ENCODE measurements at regions not wholly inside any gene's neighbourhood (a gene's known extent, or its start where the extent isn't known, plus 50 kb on each side); places are given as distances from the start of the nearest gene placed in this dataset.
A peak's percentile ranks its signal among the peaks of the same experiment; 100 is the strongest.
"Not testable (repeated sequence)": the region's sequence is repeated elsewhere in the genome, so short reads cannot be mapped to it uniquely, and the experiment has no call there.

GRCh38 chr2:76139303-76139702 lies 428.6 kb upstream of the GCFC2 start:
- H3K9me3 ChIP-seq (ENCODE audit: low read length); CTCF ChIA-PET (ENCODE audit: low intra/inter-chr PET ratio, low total read pairs); H4K20me1 ChIP-seq (ENCODE audit: insufficient read depth, low read length); intact Hi-C loops (cut with micrococcal nuclease; ENCODE audit: unreplicated experiment); H3K9ac ChIP-seq (ENCODE audit: insufficient read depth, low read depth, low read length); H3K27ac ChIP-seq (ENCODE audit: extremely low read length, insufficient read depth, low read length); FAIRE-seq; POLR2A ChIA-PET; H3K79me2 ChIP-seq (ENCODE audit: insufficient read depth, low read length); in situ Hi-C loops (cut with HindIII; ENCODE audit: extremely low pct_ligation_motif_present, low pct_unique_long_range_greater_than_20kb); BruUV-seq (replicated peaks); H3K4me3 ChIP-seq (replicated peaks in 1 of 3; ENCODE audit: insufficient read depth in 1 of 3, low read depth in 2 of 3, low read length in 3 of 3); H3K4me1 ChIP-seq (ENCODE audit: insufficient read depth, low read length); H3K27me3 ChIP-seq (ENCODE audit: control insufficient read depth in 1 of 2, insufficient read depth in 2 of 2, low read length in 2 of 2); H3K36me3 ChIP-seq (replicated peaks in 1 of 2; ENCODE audit: control insufficient read depth in 1 of 2, insufficient read depth in 2 of 2, low read length in 2 of 2); H2AFZ ChIP-seq (ENCODE audit: low read length); DNase-seq (ENCODE audit: low spot score): not testable (repeated sequence)
- TF ChIP-seq TFAP4 (IDR thresholded peaks at IDR 0.05; ENCODE audit: borderline replicate concordance, low read depth), result peak; percentile 46; the same call in 1 of the 2 replicates
- peak; percentile 77 for ATAC-seq
- 48% methylated on average over 2 of the region's 3 CpGs for WGBS (ENCODE audit: low lambda C conversion rate)
- peak overlapping the region; percentile 30; the same call in 1 of the 2 replicates for H3K4me2 ChIP-seq (ENCODE audit: low read depth, low read length)

GRCh38 chr2:76128622-76129021 lies 417.9 kb upstream of the GCFC2 start:
- ATAC-seq (peak; percentile 70), FAIRE-seq (no peak), DNase-seq (ENCODE audit: low spot score) (peak; percentile 18)
- Histone ChIP-seq H3K4me1 (ENCODE audit: insufficient read depth, low read length) (peaks cover 21% of the 10 kb centered on the region), H2AFZ (ENCODE audit: low read length) (no peak overlapping the region), H4K20me1 (ENCODE audit: insufficient read depth, low read length) (no peaks in the 10 kb centered on the region), H3K27ac (ENCODE audit: extremely low read length, insufficient read depth, low read length) (no peak overlapping the region), H3K79me2 (ENCODE audit: insufficient read depth, low read length) (no peaks in the 10 kb centered on the region), H3K36me3 (replicated peaks in 1 of 2; ENCODE audit: control insufficient read depth in 1 of 2, insufficient read depth in 2 of 2, low read length in 2 of 2) (no peaks in the 10 kb centered on the region), H3K4me3 (replicated peaks in 1 of 3; ENCODE audit: insufficient read depth in 1 of 3, low read depth in 2 of 3, low read length in 3 of 3) (peak overlapping the region in 1 of 3 experiments; percentile 5; a peak in 1 of 6 replicates), H3K4me2 (ENCODE audit: low read depth, low read length) (no peak overlapping the region), H3K27me3 (ENCODE audit: control insufficient read depth in 1 of 2, insufficient read depth in 2 of 2, low read length in 2 of 2) (no peaks in the 10 kb centered on the region), H3K9me3 (ENCODE audit: low read length) (no peaks in the 10 kb centered on the region), H3K9ac (ENCODE audit: insufficient read depth, low read depth, low read length) (no peak overlapping the region)
- BruUV-seq (replicated peaks), result no TSS peak
- WGBS (ENCODE audit: low lambda C conversion rate), result 3% methylated on average over 3 of the region's 3 CpGs
- ChIA-PET POLR2A (no interaction called here), CTCF (ENCODE audit: low intra/inter-chr PET ratio, low total read pairs) (no interaction called here)
- intact Hi-C loops (cut with micrococcal nuclease; ENCODE audit: unreplicated experiment) (no loop called here), in situ Hi-C loops (cut with HindIII; ENCODE audit: extremely low pct_ligation_motif_present, low pct_unique_long_range_greater_than_20kb) (no loop called here)
- TF ChIP-seq NR2F6 (IDR thresholded peaks at IDR 0.05) (peak; percentile 52), NR2F6 (CRISPR knock-in tag; IDR thresholded peaks at IDR 0.05) (no peak), ZNF276 (CRISPR knock-in tag; IDR thresholded peaks at IDR 0.05; ENCODE audit: low read depth) (no peak), HNF4G (IDR thresholded peaks at IDR 0.05; ENCODE audit: borderline replicate concordance, low read depth, low read length) (peak; percentile 61; the same call in 1 of the 2 replicates), HNF4G (CRISPR knock-in tag; IDR thresholded peaks at IDR 0.05; ENCODE audit: borderline replicate concordance, low read depth) (no peak), ZNF891 (CRISPR knock-in tag; IDR thresholded peaks at IDR 0.05) (no peak), ZNF414 (CRISPR knock-in tag; IDR thresholded peaks at IDR 0.05) (no peak), ZNF615 (CRISPR knock-in tag; IDR thresholded peaks at IDR 0.05; ENCODE audit: borderline replicate concordance) (no peak), ARID2 (CRISPR knock-in tag; IDR thresholded peaks at IDR 0.05; ENCODE audit: borderline replicate concordance) (no peak), HNRNPH1 (optimal IDR thresholded peaks at IDR 0.05; ENCODE audit: low read depth, low read length) (no peak), ZSCAN29 (CRISPR knock-in tag; conservative IDR thresholded peaks at IDR 0.05) (no peak)
